ENCODE measurements at regions not wholly inside any gene's neighbourhood (a gene's known extent, or its start where the extent isn't known, plus 50 kb on each side); places are given as distances from the start of the nearest gene placed in this dataset.

- TF ChIP-seq, protein P1, sequence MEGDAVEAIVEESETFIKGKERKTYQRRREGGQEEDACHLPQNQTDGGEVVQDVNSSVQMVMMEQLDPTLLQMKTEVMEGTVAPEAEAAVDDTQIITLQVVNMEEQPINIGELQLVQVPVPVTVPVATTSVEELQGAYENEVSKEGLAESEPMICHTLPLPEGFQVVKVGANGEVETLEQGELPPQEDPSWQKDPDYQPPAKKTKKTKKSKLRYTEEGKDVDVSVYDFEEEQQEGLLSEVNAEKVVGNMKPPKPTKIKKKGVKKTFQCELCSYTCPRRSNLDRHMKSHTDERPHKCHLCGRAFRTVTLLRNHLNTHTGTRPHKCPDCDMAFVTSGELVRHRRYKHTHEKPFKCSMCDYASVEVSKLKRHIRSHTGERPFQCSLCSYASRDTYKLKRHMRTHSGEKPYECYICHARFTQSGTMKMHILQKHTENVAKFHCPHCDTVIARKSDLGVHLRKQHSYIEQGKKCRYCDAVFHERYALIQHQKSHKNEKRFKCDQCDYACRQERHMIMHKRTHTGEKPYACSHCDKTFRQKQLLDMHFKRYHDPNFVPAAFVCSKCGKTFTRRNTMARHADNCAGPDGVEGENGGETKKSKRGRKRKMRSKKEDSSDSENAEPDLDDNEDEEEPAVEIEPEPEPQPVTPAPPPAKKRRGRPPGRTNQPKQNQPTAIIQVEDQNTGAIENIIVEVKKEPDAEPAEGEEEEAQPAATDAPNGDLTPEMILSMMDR (conservative IDR thresholded peaks at IDR 0.05; ENCODE audit: low read depth, low read length) = no peak
- no peak for TF ChIP-seq SMC3 (IDR thresholded peaks at IDR 0.05; ENCODE audit: low read depth, low read length)
- no peak for TF ChIP-seq POLR2A (IDR thresholded peaks at IDR 0.05; ENCODE audit: low read depth, low read length)
- TF ChIP-seq CEBPB (IDR thresholded peaks at IDR 0.05; ENCODE audit: low read depth, low read length) = no peak
Measured at GRCh38 chrX:5176766-5177165, 1051.9 kb downstream of the NLGN4X start.

All from IMR-90 (cell line).